HepG2 (cell line): ENCODE measurements at regions not wholly inside any gene's neighbourhood (a gene's known extent, or its start where the extent isn't known, plus 50 kb on each side); places are given as distances from the start of the nearest gene placed in this dataset.

Experiments
- ATAC-seq: fragments of 200-7000 bp; cut with Tn5 transposase; 3 replicates; pipeline ENCODE4 v1.9.1; 2020; ENCODE audit warnings: mild to moderate bottlenecking, moderate library complexity
- BruUV-seq: library from RNA; stranded (reverse); fragments of 400-500 nt; replicated peaks from 2 replicates; lab custom pipeline; 2021; lab: Mats Ljungman, UMichigan
- CTCF ChIA-PET: fragments of 300-600 bp; formaldehyde crosslinking; extraction: SDS; loops from one replicate; lab custom pipeline; 2021; ENCODE audit warnings: low total read pairs, inconsistent platforms, low intra/inter-chr PET ratio; lab: Yijun Ruan, JAX
- POLR2A ChIA-PET: fragments of 350-600 bp; sonication (Branson Sonifier 250); formaldehyde crosslinking; loops from one replicate; lab custom pipeline; 2020; ENCODE audit warnings: antibody characterized with exemption, inconsistent platforms; lab: Yijun Ruan, JAX
- DNase-seq: peaks from one replicate; pipeline ENCODE4 v3.0.0-alpha.2; 2015; ENCODE audit warnings: low spot score
- FAIRE-seq: peaks from 3 replicates; lab custom pipeline; 2011; peaks lifted over from hg19 to GRCh38; lab: Jason Lieb, UNC
- H2AFZ ChIP-seq: one replicate; pipeline ENCODE4 v1.6.1; 2011; ENCODE audit warnings: low read length, inconsistent platforms
- H3K27ac ChIP-seq: fragments of 300-600 bp; 3 replicates; pipeline ENCODE4 v1.8.0; 2011; ENCODE audit warnings: mixed run types, mild to moderate bottlenecking, mixed read lengths, low read length, inconsistent platforms; ENCODE audit not compliant: insufficient read depth; ENCODE audit errors: extremely low read length
- H3K27me3 ChIP-seq, 2 experiments: fragments of 200-600 bp in 1 of 2; 2 replicates in 1 of 2; 3 replicates in 1 of 2; pipeline versions ENCODE4 v1.6.0 to v1.8.0; 2011; ENCODE audit warnings: low read length in 2 of 2, mild to moderate bottlenecking in 2 of 2, moderate library complexity in 2 of 2, inconsistent platforms in 1 of 2; ENCODE audit not compliant: insufficient read depth in 2 of 2, control insufficient read depth in 1 of 2
- H3K36me3 ChIP-seq, 2 experiments: fragments of 200-600 bp in 1 of 2; replicated peaks in 1 of 2; 2 replicates in 1 of 2; 3 replicates in 1 of 2; pipeline versions ENCODE4 v1.5.1 to v1.8.0; 2011; ENCODE audit warnings: low read length in 2 of 2, inconsistent platforms in 1 of 2; ENCODE audit not compliant: insufficient read depth in 2 of 2, control insufficient read depth in 1 of 2
- H3K4me1 ChIP-seq: 2 replicates; pipeline ENCODE4 v1.5.1; 2012; ENCODE audit warnings: low read length, inconsistent platforms; ENCODE audit not compliant: insufficient read depth
- H3K4me2 ChIP-seq: 2 replicates; pipeline ENCODE4 v1.6.0; 2011; ENCODE audit warnings: low read depth, low read length, inconsistent platforms
- H3K4me3 ChIP-seq, 3 experiments: fragments of 200-600 bp in 1 of 3; sonication (generic), shearing (Covaris generic) in 1 of 3; replicated peaks in 1 of 3; 2 replicates each; pipeline ENCODE4 v1.5.1; 2011 to 2016; ENCODE audit warnings: low read length in 3 of 3, inconsistent platforms in 2 of 3, low read depth in 2 of 3, mild to moderate bottlenecking in 2 of 3, control low read depth in 1 of 3, mixed read lengths in 1 of 3; ENCODE audit not compliant: insufficient read depth in 1 of 3
- H3K79me2 ChIP-seq: one replicate; pipeline ENCODE4 v1.6.1; 2011; ENCODE audit warnings: low read length, inconsistent platforms; ENCODE audit not compliant: insufficient read depth
- H3K9ac ChIP-seq: 2 replicates; pipeline ENCODE4 v1.6.0; 2011; ENCODE audit warnings: mild to moderate bottlenecking, low read depth, low read length, inconsistent platforms; ENCODE audit not compliant: insufficient read depth
- H3K9me3 ChIP-seq: 2 replicates; pipeline ENCODE4 v1.5.1; 2012; ENCODE audit warnings: mild to moderate bottlenecking, low read length
- H4K20me1 ChIP-seq: 2 replicates; pipeline ENCODE4 v1.6.0; 2011; ENCODE audit warnings: inconsistent platforms, mild to moderate bottlenecking, low read length, moderate library complexity; ENCODE audit not compliant: insufficient read depth
- ARNT2 ChIP-seq: sonication (generic); formaldehyde crosslinking; IDR thresholded peaks from 2 replicates; pipeline ENCODE4 v1.8.0; 2022; ENCODE audit warnings: mild to moderate bottlenecking, low read depth, missing genetic modification reagents, moderate library complexity
- PCBP1 ChIP-seq: fragments of 200-400 bp; formaldehyde crosslinking; IDR thresholded peaks from 2 replicates; pipeline ENCODE4 v1.6.1; 2017; ENCODE audit warnings: mild to moderate bottlenecking, low read depth, low read length, borderline replicate concordance
- PRMT3 ChIP-seq: sonication (generic); formaldehyde crosslinking; IDR thresholded peaks from 2 replicates; pipeline ENCODE4 v1.8.1; 2022; ENCODE audit warnings: low read depth, mild to moderate bottlenecking, moderate library complexity, missing genetic modification reagents, borderline replicate concordance
- SALL2 ChIP-seq: sonication (generic); formaldehyde crosslinking; IDR thresholded peaks from 2 replicates; pipeline ENCODE4 v1.8.1; 2023; ENCODE audit warnings: mild to moderate bottlenecking, missing genetic modification reagents, inconsistent platforms
- SRSF4 ChIP-seq: fragments of 200-400 bp; formaldehyde crosslinking; IDR thresholded peaks from one replicate; pipeline ENCODE4 v1.6.1; 2018; ENCODE audit warnings: mild to moderate bottlenecking, low read depth, low read length, moderate library complexity; ENCODE audit not compliant: poor library complexity, severe bottlenecking
- TEAD3 ChIP-seq: optimal IDR thresholded peaks from 2 replicates; pipeline ENCODE3; 2016; ENCODE audit warnings: borderline replicate concordance
- TMF1 ChIP-seq: sonication (generic); formaldehyde crosslinking; IDR thresholded peaks from 2 replicates; pipeline ENCODE4 v1.8.1; 2022; ENCODE audit warnings: low read depth, missing genetic modification reagents
- XRCC5 ChIP-seq: fragments of 200-400 bp; formaldehyde crosslinking; optimal IDR thresholded peaks from 2 replicates; pipeline ENCODE3; 2017; ENCODE audit warnings: mild to moderate bottlenecking, low read length
- ZNF335 ChIP-seq: sonication (generic); formaldehyde crosslinking; IDR thresholded peaks from 2 replicates; pipeline ENCODE4 v1.4.0; 2020; ENCODE audit warnings: missing genetic modification reagents
- ZNF383 ChIP-seq: sonication (generic); formaldehyde crosslinking; IDR thresholded peaks from 2 replicates; pipeline ENCODE4 v1.4.0; 2020; ENCODE audit warnings: missing genetic modification reagents, mild to moderate bottlenecking, borderline replicate concordance
- ZNF780A ChIP-seq: sonication (generic); formaldehyde crosslinking; IDR thresholded peaks from 2 replicates; pipeline ENCODE4 v1.8.0; 2022; ENCODE audit warnings: mild to moderate bottlenecking, missing genetic modification reagents, moderate library complexity
- ZNF841 ChIP-seq: sonication (generic); formaldehyde crosslinking; IDR thresholded peaks from 2 replicates; pipeline ENCODE4 v1.8.1; 2023; ENCODE audit warnings: missing genetic modification reagents, borderline replicate concordance
- ZSCAN29 ChIP-seq: sonication (generic); formaldehyde crosslinking; conservative IDR thresholded peaks from 2 replicates; pipeline ENCODE4 v1.4.0; 2020; ENCODE audit warnings: mild to moderate bottlenecking, missing genetic modification reagents
- WGBS: methylation state at CpG from one replicate; pipeline ENCODE4 v1.1.6; 2017; ENCODE audit warnings: low lambda C conversion rate; 5-methylcytosine and 5-hydroxymethylcytosine counted together
- in situ Hi-C: cut with HindIII; loops from 2 replicates; pipeline ENCODE4 v1.10.0; 2017; ENCODE audit warnings: low pct_unique_long_range_greater_than_20kb; ENCODE audit not compliant: extremely low pct_ligation_motif_present
- intact Hi-C: fragments of 100-400 bp; cut with micrococcal nuclease; formaldehyde crosslinking; loops from one replicate; pipeline ENCODE4 v1.10.0; 2022; ENCODE audit not compliant: unreplicated experiment
- TF ChIP-seq, protein P1 (sequence below): sonication (generic); formaldehyde crosslinking; IDR thresholded peaks from 2 replicates; pipeline ENCODE4 v1.8.0; 2022; ENCODE audit warnings: mild to moderate bottlenecking, missing genetic modification reagents, borderline replicate concordance
- TF ChIP-seq, protein P2 (sequence below): sonication (generic); formaldehyde crosslinking; IDR thresholded peaks from 2 replicates; pipeline ENCODE4 v1.4.0; 2020; ENCODE audit warnings: missing genetic modification reagents
- TF ChIP-seq, protein P3 (sequence below): IDR thresholded peaks from 2 replicates; pipeline ENCODE4 v1.6.1; 2012; ENCODE audit warnings: low read depth, low read length, improper control_type of control experiment
- TF ChIP-seq, protein P4 (sequence below): sonication (generic); formaldehyde crosslinking; conservative IDR thresholded peaks from 2 replicates; pipeline ENCODE4 v1.5.0; 2020; ENCODE audit warnings: missing genetic modification reagents
- TF ChIP-seq, protein P5 (sequence below): sonication (generic); formaldehyde crosslinking; IDR thresholded peaks from 2 replicates; pipeline ENCODE4 v1.5.0; 2020; ENCODE audit warnings: missing genetic modification reagents, mild to moderate bottlenecking, borderline replicate concordance

DNA sequence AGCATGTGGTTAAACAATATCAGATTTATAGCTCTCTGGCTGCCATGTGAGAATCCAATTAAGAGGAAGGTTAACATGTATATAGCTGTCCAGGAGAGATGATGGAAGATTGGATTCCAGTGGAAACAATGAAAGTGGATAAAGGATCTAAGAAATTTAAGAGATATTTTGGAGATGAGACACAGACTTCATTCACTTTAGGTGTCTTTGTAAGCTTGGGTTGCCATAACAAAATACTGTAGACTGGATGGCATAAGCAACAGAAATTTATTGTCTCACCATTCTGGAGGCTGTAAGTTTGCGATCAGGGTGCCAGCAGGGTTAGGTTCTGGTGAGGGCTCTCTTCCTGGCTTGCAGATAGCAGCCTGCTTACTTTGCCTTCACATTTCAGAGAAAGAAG, 155.9 kb upstream of the MYOCD start:
- H4K20me1 ChIP-seq: no peaks in the 10 kb centered on the region
- DNase-seq (no peak), FAIRE-seq (no peak), ATAC-seq (no peak)
- H3K9me3 ChIP-seq: no peaks in the 10 kb centered on the region
- BruUV-seq: no TSS peak
- H3K79me2 ChIP-seq: no peaks in the 10 kb centered on the region
- intact Hi-C loops: no loop called here
- in situ Hi-C loops: loop anchor here (25.0 kb wide), 1 partner anchor 102 kb away; no protein-coding TSS in a partner anchor
- H3K36me3 ChIP-seq: no peaks in the 10 kb centered on the region
- no peak overlapping the region for H2AFZ ChIP-seq
- ChIA-PET CTCF (no interaction called here), POLR2A (no interaction called here)
- H3K4me1 ChIP-seq: no peaks in the 10 kb centered on the region
- WGBS: 60% methylated on average over 1 of the region's 1 CpG
- no peak overlapping the region for H3K4me3 ChIP-seq
- TF ChIP-seq, protein P1, sequence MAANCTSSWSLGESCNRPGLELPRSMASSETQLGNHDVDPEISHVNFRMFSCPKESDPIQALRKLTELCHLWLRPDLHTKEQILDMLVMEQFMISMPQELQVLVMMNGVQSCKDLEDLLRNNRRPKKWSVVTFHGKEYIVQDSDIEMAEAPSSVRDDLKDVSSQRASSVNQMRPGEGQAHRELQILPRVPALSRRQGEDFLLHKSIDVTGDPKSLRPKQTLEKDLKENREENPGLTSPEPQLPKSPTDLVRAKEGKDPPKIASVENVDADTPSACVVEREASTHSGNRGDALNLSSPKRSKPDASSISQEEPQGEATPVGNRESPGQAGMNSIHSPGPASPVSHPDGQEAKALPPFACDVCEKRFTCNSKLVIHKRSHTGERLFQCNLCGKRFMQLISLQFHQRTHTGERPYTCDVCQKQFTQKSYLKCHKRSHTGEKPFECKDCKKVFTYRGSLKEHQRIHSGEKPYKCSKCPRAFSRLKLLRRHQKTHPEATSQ (CRISPR knock-in tag): no peak
- TF ChIP-seq XRCC5: no peak
- no peak for TF ChIP-seq TMF1 (CRISPR knock-in tag)
- TF ChIP-seq, protein P2, sequence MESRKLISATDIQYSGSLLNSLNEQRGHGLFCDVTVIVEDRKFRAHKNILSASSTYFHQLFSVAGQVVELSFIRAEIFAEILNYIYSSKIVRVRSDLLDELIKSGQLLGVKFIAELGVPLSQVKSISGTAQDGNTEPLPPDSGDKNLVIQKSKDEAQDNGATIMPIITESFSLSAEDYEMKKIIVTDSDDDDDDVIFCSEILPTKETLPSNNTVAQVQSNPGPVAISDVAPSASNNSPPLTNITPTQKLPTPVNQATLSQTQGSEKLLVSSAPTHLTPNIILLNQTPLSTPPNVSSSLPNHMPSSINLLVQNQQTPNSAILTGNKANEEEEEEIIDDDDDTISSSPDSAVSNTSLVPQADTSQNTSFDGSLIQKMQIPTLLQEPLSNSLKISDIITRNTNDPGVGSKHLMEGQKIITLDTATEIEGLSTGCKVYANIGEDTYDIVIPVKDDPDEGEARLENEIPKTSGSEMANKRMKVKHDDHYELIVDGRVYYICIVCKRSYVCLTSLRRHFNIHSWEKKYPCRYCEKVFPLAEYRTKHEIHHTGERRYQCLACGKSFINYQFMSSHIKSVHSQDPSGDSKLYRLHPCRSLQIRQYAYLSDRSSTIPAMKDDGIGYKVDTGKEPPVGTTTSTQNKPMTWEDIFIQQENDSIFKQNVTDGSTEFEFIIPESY (CRISPR knock-in tag): no peak
- TF ChIP-seq, protein P3, sequence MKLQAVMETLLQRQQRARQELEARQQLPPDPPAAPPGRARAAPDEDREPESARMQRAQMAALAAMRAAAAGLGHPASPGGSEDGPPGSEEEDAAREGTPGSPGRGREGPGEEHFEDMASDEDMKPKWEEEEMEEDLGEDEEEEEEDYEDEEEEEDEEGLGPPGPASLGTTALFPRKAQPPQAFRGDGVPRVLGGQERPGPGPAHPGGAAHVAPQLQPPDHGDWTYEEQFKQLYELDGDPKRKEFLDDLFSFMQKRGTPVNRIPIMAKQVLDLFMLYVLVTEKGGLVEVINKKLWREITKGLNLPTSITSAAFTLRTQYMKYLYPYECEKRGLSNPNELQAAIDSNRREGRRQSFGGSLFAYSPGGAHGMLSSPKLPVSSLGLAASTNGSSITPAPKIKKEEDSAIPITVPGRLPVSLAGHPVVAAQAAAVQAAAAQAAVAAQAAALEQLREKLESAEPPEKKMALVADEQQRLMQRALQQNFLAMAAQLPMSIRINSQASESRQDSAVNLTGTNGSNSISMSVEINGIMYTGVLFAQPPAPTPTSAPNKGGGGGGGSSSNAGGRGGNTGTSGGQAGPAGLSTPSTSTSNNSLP: no peak
- TF ChIP-seq ZNF841 (CRISPR knock-in tag): no peak
- TF ChIP-seq ZNF335 (CRISPR knock-in tag): no peak
- no peak for TF ChIP-seq ZNF383
- no peak for TF ChIP-seq ARNT2 (CRISPR knock-in tag)
- TF ChIP-seq PCBP1: no peak
- TF ChIP-seq SALL2 (CRISPR knock-in tag): no peak
- TF ChIP-seq, protein P4, sequence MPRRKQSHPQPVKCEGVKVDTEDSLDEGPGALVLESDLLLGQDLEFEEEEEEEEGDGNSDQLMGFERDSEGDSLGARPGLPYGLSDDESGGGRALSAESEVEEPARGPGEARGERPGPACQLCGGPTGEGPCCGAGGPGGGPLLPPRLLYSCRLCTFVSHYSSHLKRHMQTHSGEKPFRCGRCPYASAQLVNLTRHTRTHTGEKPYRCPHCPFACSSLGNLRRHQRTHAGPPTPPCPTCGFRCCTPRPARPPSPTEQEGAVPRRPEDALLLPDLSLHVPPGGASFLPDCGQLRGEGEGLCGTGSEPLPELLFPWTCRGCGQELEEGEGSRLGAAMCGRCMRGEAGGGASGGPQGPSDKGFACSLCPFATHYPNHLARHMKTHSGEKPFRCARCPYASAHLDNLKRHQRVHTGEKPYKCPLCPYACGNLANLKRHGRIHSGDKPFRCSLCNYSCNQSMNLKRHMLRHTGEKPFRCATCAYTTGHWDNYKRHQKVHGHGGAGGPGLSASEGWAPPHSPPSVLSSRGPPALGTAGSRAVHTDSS (CRISPR knock-in tag): no peak
- TF ChIP-seq ZNF780A (CRISPR knock-in tag): no peak
- no peak for TF ChIP-seq PRMT3
- TF ChIP-seq TEAD3 (CRISPR knock-in tag): no peak
- no peak for TF ChIP-seq SRSF4
- TF ChIP-seq, protein P5, sequence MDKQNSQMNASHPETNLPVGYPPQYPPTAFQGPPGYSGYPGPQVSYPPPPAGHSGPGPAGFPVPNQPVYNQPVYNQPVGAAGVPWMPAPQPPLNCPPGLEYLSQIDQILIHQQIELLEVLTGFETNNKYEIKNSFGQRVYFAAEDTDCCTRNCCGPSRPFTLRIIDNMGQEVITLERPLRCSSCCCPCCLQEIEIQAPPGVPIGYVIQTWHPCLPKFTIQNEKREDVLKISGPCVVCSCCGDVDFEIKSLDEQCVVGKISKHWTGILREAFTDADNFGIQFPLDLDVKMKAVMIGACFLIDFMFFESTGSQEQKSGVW: no peak
- TF ChIP-seq ZSCAN29 (CRISPR knock-in tag): no peak
- no peak overlapping the region for H3K27ac ChIP-seq
- no peaks in the 10 kb centered on the region for H3K27me3 ChIP-seq
- H3K9ac ChIP-seq: no peak overlapping the region
- no peak overlapping the region for H3K4me2 ChIP-seq
